ENCODE measurements at regions not wholly inside any gene's neighbourhood (a gene's known extent, or its start where the extent isn't known, plus 50 kb on each side); places are given as distances from the start of the nearest gene placed in this dataset.

- TF ChIP-seq ETV5 (CRISPR knock-in tag; IDR thresholded peaks at IDR 0.05; ENCODE audit: borderline replicate concordance) (no peak), PCBP1 (IDR thresholded peaks at IDR 0.05; ENCODE audit: borderline replicate concordance, low read depth, low read length) (no peak), SP140L (CRISPR knock-in tag; IDR thresholded peaks at IDR 0.05; ENCODE audit: borderline replicate concordance) (no peak), NFE2L2 (IDR thresholded peaks at IDR 0.05; ENCODE audit: low read length) (no peak), GLI4 (CRISPR knock-in tag; IDR thresholded peaks at IDR 0.05; ENCODE audit: borderline replicate concordance) (no peak), SMAD3 (CRISPR knock-in tag; IDR thresholded peaks at IDR 0.05) (no peak), STAT5B (CRISPR knock-in tag; IDR thresholded peaks at IDR 0.05) (no peak), RFX1 (IDR thresholded peaks at IDR 0.05) (no peak), PHF21A (CRISPR knock-in tag; IDR thresholded peaks at IDR 0.05) (no peak), HNF4A (CRISPR knock-in tag; IDR thresholded peaks at IDR 0.05) (no peak), STAT6 (CRISPR knock-in tag; IDR thresholded peaks at IDR 0.05; ENCODE audit: borderline replicate concordance) (no peak), MIER3 (CRISPR knock-in tag; IDR thresholded peaks at IDR 0.05; ENCODE audit: borderline replicate concordance) (no peak), ZNF407 (CRISPR knock-in tag; IDR thresholded peaks at IDR 0.05; ENCODE audit: not compliant biosample characterization) (no peak), ZNF761 (CRISPR knock-in tag; conservative IDR thresholded peaks at IDR 0.05) (no peak)
Observed at GRCh38 chr6:144678844-144679243, 393.7 kb downstream of the UTRN start.

Data from HepG2 (cell line).